ENCODE measurements at regions not wholly inside any gene's neighbourhood (a gene's known extent, or its start where the extent isn't known, plus 50 kb on each side); places are given as distances from the start of the nearest gene placed in this dataset.

DNA sequence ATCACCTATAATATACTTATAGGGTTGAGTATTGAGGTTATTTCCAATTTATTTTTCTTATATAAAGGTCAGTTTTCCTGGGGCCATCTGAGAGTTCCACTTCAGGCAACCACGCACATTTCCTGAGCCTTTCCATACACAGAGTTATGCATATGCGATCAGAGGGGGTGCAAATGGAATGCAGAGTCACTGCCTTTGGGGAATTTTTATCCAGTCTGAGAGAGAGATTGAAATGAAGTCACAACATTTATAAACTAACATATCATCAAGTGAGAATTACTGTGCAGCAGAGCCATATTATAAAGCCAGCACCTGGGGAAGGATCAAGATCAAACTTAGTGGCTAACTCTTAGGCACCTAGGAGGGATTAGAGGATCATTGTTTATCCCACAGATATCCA, 299.9 kb upstream of the PLXNA2 start:
- H3K4me2 ChIP-seq = no peak overlapping the region
- TF ChIP-seq, protein P1, sequence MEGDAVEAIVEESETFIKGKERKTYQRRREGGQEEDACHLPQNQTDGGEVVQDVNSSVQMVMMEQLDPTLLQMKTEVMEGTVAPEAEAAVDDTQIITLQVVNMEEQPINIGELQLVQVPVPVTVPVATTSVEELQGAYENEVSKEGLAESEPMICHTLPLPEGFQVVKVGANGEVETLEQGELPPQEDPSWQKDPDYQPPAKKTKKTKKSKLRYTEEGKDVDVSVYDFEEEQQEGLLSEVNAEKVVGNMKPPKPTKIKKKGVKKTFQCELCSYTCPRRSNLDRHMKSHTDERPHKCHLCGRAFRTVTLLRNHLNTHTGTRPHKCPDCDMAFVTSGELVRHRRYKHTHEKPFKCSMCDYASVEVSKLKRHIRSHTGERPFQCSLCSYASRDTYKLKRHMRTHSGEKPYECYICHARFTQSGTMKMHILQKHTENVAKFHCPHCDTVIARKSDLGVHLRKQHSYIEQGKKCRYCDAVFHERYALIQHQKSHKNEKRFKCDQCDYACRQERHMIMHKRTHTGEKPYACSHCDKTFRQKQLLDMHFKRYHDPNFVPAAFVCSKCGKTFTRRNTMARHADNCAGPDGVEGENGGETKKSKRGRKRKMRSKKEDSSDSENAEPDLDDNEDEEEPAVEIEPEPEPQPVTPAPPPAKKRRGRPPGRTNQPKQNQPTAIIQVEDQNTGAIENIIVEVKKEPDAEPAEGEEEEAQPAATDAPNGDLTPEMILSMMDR (conservative IDR thresholded peaks at IDR 0.05; ENCODE audit: low read depth in 2 of 2) = no peak
- TF ChIP-seq JUNB (IDR thresholded peaks at IDR 0.05; ENCODE audit: unreplicated experiment) = no peak
- no peak for TF ChIP-seq ZNF114 (CRISPR knock-in tag; IDR thresholded peaks at IDR 0.05)
- no peak for TF ChIP-seq ZNF331 (CRISPR knock-in tag; IDR thresholded peaks at IDR 0.05; ENCODE audit: low read depth)
- TF ChIP-seq, protein P2, sequence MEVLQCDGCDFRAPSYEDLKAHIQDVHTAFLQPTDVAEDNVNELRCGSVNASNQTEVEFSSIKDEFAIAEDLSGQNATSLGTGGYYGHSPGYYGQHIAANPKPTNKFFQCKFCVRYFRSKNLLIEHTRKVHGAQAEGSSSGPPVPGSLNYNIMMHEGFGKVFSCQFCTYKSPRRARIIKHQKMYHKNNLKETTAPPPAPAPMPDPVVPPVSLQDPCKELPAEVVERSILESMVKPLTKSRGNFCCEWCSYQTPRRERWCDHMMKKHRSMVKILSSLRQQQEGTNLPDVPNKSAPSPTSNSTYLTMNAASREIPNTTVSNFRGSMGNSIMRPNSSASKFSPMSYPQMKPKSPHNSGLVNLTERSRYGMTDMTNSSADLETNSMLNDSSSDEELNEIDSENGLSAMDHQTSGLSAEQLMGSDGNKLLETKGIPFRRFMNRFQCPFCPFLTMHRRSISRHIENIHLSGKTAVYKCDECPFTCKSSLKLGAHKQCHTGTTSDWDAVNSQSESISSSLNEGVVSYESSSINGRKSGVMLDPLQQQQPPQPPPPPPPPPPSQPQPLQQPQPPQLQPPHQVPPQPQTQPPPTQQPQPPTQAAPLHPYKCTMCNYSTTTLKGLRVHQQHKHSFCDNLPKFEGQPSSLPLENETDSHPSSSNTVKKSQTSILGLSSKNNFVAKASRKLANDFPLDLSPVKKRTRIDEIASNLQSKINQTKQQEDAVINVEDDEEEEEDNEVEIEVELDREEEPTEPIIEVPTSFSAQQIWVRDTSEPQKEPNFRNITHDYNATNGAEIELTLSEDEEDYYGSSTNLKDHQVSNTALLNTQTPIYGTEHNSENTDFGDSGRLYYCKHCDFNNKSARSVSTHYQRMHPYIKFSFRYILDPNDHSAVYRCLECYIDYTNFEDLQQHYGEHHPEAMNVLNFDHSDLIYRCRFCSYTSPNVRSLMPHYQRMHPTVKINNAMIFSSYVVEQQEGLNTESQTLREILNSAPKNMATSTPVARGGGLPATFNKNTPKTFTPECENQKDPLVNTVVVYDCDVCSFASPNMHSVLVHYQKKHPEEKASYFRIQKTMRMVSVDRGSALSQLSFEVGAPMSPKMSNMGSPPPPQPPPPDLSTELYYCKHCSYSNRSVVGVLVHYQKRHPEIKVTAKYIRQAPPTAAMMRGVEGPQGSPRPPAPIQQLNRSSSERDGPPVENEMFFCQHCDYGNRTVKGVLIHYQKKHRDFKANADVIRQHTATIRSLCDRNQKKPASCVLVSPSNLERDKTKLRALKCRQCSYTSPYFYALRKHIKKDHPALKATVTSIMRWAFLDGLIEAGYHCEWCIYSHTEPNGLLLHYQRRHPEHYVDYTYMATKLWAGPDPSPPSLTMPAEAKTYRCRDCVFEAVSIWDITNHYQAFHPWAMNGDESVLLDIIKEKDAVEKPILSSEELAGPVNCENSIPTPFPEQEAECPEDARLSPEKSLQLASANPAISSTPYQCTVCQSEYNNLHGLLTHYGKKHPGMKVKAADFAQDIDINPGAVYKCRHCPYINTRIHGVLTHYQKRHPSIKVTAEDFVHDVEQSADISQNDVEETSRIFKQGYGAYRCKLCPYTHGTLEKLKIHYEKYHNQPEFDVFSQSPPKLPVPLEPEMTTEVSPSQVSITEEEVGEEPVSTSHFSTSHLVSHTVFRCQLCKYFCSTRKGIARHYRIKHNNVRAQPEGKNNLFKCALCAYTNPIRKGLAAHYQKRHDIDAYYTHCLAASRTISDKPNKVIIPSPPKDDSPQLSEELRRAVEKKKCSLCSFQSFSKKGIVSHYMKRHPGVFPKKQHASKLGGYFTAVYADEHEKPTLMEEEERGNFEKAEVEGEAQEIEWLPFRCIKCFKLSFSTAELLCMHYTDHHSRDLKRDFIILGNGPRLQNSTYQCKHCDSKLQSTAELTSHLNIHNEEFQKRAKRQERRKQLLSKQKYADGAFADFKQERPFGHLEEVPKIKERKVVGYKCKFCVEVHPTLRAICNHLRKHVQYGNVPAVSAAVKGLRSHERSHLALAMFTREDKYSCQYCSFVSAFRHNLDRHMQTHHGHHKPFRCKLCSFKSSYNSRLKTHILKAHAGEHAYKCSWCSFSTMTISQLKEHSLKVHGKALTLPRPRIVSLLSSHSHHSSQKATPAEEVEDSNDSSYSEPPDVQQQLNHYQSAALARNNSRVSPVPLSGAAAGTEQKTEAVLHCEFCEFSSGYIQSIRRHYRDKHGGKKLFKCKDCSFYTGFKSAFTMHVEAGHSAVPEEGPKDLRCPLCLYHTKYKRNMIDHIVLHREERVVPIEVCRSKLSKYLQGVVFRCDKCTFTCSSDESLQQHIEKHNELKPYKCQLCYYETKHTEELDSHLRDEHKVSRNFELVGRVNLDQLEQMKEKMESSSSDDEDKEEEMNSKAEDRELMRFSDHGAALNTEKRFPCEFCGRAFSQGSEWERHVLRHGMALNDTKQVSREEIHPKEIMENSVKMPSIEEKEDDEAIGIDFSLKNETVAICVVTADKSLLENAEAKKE (CRISPR knock-in tag; IDR thresholded peaks at IDR 0.05) = no peak
- TF ChIP-seq, protein P3, sequence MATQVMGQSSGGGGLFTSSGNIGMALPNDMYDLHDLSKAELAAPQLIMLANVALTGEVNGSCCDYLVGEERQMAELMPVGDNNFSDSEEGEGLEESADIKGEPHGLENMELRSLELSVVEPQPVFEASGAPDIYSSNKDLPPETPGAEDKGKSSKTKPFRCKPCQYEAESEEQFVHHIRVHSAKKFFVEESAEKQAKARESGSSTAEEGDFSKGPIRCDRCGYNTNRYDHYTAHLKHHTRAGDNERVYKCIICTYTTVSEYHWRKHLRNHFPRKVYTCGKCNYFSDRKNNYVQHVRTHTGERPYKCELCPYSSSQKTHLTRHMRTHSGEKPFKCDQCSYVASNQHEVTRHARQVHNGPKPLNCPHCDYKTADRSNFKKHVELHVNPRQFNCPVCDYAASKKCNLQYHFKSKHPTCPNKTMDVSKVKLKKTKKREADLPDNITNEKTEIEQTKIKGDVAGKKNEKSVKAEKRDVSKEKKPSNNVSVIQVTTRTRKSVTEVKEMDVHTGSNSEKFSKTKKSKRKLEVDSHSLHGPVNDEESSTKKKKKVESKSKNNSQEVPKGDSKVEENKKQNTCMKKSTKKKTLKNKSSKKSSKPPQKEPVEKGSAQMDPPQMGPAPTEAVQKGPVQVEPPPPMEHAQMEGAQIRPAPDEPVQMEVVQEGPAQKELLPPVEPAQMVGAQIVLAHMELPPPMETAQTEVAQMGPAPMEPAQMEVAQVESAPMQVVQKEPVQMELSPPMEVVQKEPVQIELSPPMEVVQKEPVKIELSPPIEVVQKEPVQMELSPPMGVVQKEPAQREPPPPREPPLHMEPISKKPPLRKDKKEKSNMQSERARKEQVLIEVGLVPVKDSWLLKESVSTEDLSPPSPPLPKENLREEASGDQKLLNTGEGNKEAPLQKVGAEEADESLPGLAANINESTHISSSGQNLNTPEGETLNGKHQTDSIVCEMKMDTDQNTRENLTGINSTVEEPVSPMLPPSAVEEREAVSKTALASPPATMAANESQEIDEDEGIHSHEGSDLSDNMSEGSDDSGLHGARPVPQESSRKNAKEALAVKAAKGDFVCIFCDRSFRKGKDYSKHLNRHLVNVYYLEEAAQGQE (IDR thresholded peaks at IDR 0.05; ENCODE audit: unreplicated experiment) = no peak
- TF ChIP-seq NANOG (IDR thresholded peaks at IDR 0.05; ENCODE audit: borderline replicate concordance) = no peak
- TF ChIP-seq POLR2AphosphoS5 (IDR thresholded peaks at IDR 0.05; ENCODE audit: low read depth) = no peak
- no peak for TF ChIP-seq STAT1 (IDR thresholded peaks at IDR 0.05; ENCODE audit: unreplicated experiment)
- no peak overlapping the region for H3K4me3 ChIP-seq
- no peak overlapping the region for H3K4me3 Mint-ChIP-seq
- H3K9me3 Mint-ChIP-seq = no peaks in the 10 kb centered on the region
- H3K27ac ChIP-seq (ENCODE audit: low read depth) = no peak overlapping the region
- H3K9me2 ChIP-seq (ENCODE audit: insufficient read depth) = peaks cover 5% of the 10 kb centered on the region
- ATAC-seq (no peak), DNase-seq (ENCODE audit: low spot score) (no peak)
- H3K79me2 ChIP-seq (replicated peaks; ENCODE audit: insufficient read depth) = no peaks in the 10 kb centered on the region
- peaks cover 16% of the 10 kb centered on the region for H3K4me1 Mint-ChIP-seq
- peaks cover 11% of the 10 kb centered on the region for H3K4me1 ChIP-seq (ENCODE audit: insufficient read depth)
- no peaks in the 10 kb centered on the region for H3K27me3 ChIP-seq (ENCODE audit: insufficient read depth)
- H3K27ac Mint-ChIP-seq = no peak overlapping the region
- no peak overlapping the region for H2AFZ ChIP-seq
- no peaks in the 10 kb centered on the region for H4K20me1 ChIP-seq (replicated peaks; ENCODE audit: insufficient read depth)
- H3F3A ChIP-seq (replicated peaks; ENCODE audit: low read depth) = no peaks in the 10 kb centered on the region
- H3K36me3 ChIP-seq (ENCODE audit: insufficient read depth) = no peaks in the 10 kb centered on the region
- no peaks in the 10 kb centered on the region for H3K36me3 Mint-ChIP-seq (ENCODE audit: low read depth)
- H3K27me3 Mint-ChIP-seq (ENCODE audit: insufficient read depth, low read depth, poor library complexity) = peaks cover 2% of the 10 kb centered on the region

Measured in GM23338 (cell line).